CD4-positive, alpha-beta T cell treated with Interferon alpha-2 for 1 hour (primary cell): ENCODE measurements at regions not wholly inside any gene's neighbourhood (a gene's known extent, or its start where the extent isn't known, plus 50 kb on each side); places are given as distances from the start of the nearest gene placed in this dataset.

Source experiments
- DNase-seq, 2 donors: peaks; one replicate each; pipeline ENCODE4 v3.0.0-alpha.2; 2020 to 2022

- DNase-seq = no peak
Observed at GRCh38 chr9:23551929-23552707, 273.9 kb downstream of the ELAVL2 start.

- DNase-seq = no peak
Observed at GRCh38 chr9:23552876-23553601, 273.0 kb downstream of the ELAVL2 start.

- no peak for DNase-seq
Observed at GRCh38 chr9:23554686-23555085, 271.4 kb downstream of the ELAVL2 start.

GRCh38 chr9:23555851-23556250, 270.2 kb downstream of the ELAVL2 start:
- no peak for DNase-seq

- DNase-seq = no peak
Observed at GRCh38 chr9:23556459-23556858, 269.6 kb downstream of the ELAVL2 start.

GRCh38 chr9:23557689-23558088, 268.4 kb downstream of the ELAVL2 start:
- no peak for DNase-seq

GRCh38 chr9:23559522-23559921, 266.5 kb downstream of the ELAVL2 start:
- DNase-seq = no peak

- DNase-seq = no peak
Observed at GRCh38 chr9:23563517-23563916, 262.5 kb downstream of the ELAVL2 start.

- no peak for DNase-seq
Observed at GRCh38 chr9:23567516-23568165, 258.4 kb downstream of the ELAVL2 start.

- DNase-seq = no peak
Observed at GRCh38 chr9:23571414-23572104, 254.5 kb downstream of the ELAVL2 start.

GRCh38 chr9:23573800-23574199, 252.2 kb downstream of the ELAVL2 start:
- DNase-seq = no peak

- DNase-seq = no peak
Observed at GRCh38 chr9:23577611-23578010, 248.4 kb downstream of the ELAVL2 start.

- no peak for DNase-seq
Observed at GRCh38 chr9:23581931-23582330, 244.1 kb downstream of the ELAVL2 start.

GRCh38 chr9:23582836-23583235, 243.2 kb downstream of the ELAVL2 start:
- DNase-seq = no peak

GRCh38 chr9:23586906-23587305, 239.1 kb downstream of the ELAVL2 start:
- DNase-seq = no peak

GRCh38 chr9:23587433-23587832, 238.6 kb downstream of the ELAVL2 start:
- no peak for DNase-seq

- no peak for DNase-seq
Observed at GRCh38 chr9:23587903-23588302, 238.1 kb downstream of the ELAVL2 start.

GRCh38 chr9:23590276-23591000, 235.6 kb downstream of the ELAVL2 start:
- peak in 1 of 2 donors; percentile 5 for DNase-seq

- DNase-seq = no peak
Observed at GRCh38 chr9:23594421-23594820, 231.6 kb downstream of the ELAVL2 start.

- DNase-seq = no peak
Observed at GRCh38 chr9:23596913-23597634, 229.0 kb downstream of the ELAVL2 start.

GRCh38 chr9:23598994-23599393, 227.0 kb downstream of the ELAVL2 start:
- DNase-seq = no peak

- DNase-seq = no peak
Observed at GRCh38 chr9:23603311-23603710, 222.7 kb downstream of the ELAVL2 start.
